Lung (tissue), 11 donors: ENCODE measurements at regions not wholly inside any gene's neighbourhood (a gene's known extent, or its start where the extent isn't known, plus 50 kb on each side); places are given as distances from the start of the nearest gene placed in this dataset.

Experiments used
- ATAC-seq: fragments of 200-7000 bp; cut with Tn5 transposase; one replicate; pipeline ENCODE4 v1.9.1; 2020; ENCODE audit warnings: moderate number of reproducible peaks; ENCODE audit not compliant: insufficient read depth, low FRiP score
- DNase-seq, 3 donors: peaks; one replicate each; pipeline ENCODE4 v3.0.0-alpha.2; 2013 to 2017
- H3K27ac ChIP-seq, 2 donors: one replicate each; pipeline ENCODE4 v1.5.1; 2013; ENCODE audit warnings: mild to moderate bottlenecking in 2 of 2, moderate library complexity in 2 of 2, control low read depth in 1 of 2, inconsistent platforms in 1 of 2, low read depth in 1 of 2, low read length in 1 of 2
- H3K27me3 ChIP-seq, 3 donors: one replicate each; pipeline ENCODE4 v1.5.1; 2013; ENCODE audit warnings: low read length in 2 of 3; ENCODE audit not compliant: control insufficient read depth in 3 of 3, insufficient read depth in 3 of 3
- H3K36me3 ChIP-seq, 4 donors: one replicate each; pipeline ENCODE4 v1.5.1; 2013; ENCODE audit warnings: low read length in 4 of 4, mild to moderate bottlenecking in 1 of 4, moderate library complexity in 1 of 4; ENCODE audit not compliant: control insufficient read depth in 4 of 4, insufficient read depth in 4 of 4
- H3K4me1 ChIP-seq, 5 donors: one replicate each; pipeline ENCODE4 v1.5.1; 2013; ENCODE audit warnings: low read length in 5 of 5, mild to moderate bottlenecking in 2 of 5, moderate library complexity in 1 of 5; ENCODE audit not compliant: control insufficient read depth in 5 of 5, insufficient read depth in 5 of 5
- H3K4me3 ChIP-seq: one replicate; pipeline ENCODE4 v1.5.1; 2013; ENCODE audit warnings: mild to moderate bottlenecking, control low read depth, moderate library complexity
- H3K9ac ChIP-seq, 2 donors: one replicate each; pipeline ENCODE4 v1.5.1; 2013; ENCODE audit warnings: low read length in 2 of 2, control low read depth in 1 of 2; ENCODE audit not compliant: insufficient read depth in 1 of 2
- H3K9me3 ChIP-seq, 4 donors: one replicate each; pipeline ENCODE4 v1.5.1; 2013; ENCODE audit warnings: low read length in 3 of 4, mild to moderate bottlenecking in 1 of 4, moderate library complexity in 1 of 4; ENCODE audit not compliant: control insufficient read depth in 4 of 4, insufficient read depth in 3 of 4
- WGBS, 2 donors: extraction: QIAGEN DNeasy Blood & Tissue Kit; methylation state at CpG; one replicate each; pipeline ENCODE4 v1.1.7; 2013; 5-methylcytosine and 5-hydroxymethylcytosine counted together
- TF ChIP-seq, protein P1 (sequence below): IDR thresholded peaks from 2 replicates; pipeline ENCODE4 v1.5.1; 2012; ENCODE audit warnings: mild to moderate bottlenecking; ENCODE audit errors: control extremely low read depth, extremely low read depth
- donor health status: control.
- donor health status: control.
- donor health status: Bipolar disorder and iron deficiency.
- donor health status: healthy.
- donor health status: DM: yes; HTN: yes; CAD: no.

DNA sequence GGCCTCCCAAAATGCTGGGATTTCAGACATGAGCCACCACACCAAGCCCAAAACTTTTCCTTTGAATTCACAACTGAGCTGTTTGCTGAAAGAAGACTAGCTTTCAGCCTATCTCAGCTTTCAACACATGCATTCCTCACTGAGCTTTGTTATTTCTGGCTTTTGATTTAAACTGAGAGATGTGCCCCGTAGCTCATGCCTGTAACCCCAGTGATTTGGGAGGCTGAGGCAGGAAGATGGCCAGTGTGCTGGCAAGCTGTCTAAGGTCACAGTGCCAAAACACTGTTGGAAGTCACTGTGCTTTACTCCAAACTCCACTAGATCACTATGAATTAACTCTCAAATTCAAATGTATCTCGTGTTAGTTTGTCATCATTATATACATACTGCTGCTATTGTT, 779.5 kb downstream of the TRIML1 start:
- no peak overlapping the region for H3K4me3 ChIP-seq
- WGBS, 2 donors = 74 to 85% methylated on average over 2 of the region's 2 CpGs
- ATAC-seq (no peak), DNase-seq (no peak)
- no peak overlapping the region for H3K9ac ChIP-seq
- no peaks in the 10 kb centered on the region for H3K4me1 ChIP-seq
- H3K36me3 ChIP-seq = no peaks in the 10 kb centered on the region
- H3K27me3 ChIP-seq = no peaks in the 10 kb centered on the region
- no peak overlapping the region for H3K27ac ChIP-seq
- H3K9me3 ChIP-seq = peaks cover 0 to 9% (median 6%) of the 10 kb centered on the region in 4 donors
- TF ChIP-seq, protein P1, sequence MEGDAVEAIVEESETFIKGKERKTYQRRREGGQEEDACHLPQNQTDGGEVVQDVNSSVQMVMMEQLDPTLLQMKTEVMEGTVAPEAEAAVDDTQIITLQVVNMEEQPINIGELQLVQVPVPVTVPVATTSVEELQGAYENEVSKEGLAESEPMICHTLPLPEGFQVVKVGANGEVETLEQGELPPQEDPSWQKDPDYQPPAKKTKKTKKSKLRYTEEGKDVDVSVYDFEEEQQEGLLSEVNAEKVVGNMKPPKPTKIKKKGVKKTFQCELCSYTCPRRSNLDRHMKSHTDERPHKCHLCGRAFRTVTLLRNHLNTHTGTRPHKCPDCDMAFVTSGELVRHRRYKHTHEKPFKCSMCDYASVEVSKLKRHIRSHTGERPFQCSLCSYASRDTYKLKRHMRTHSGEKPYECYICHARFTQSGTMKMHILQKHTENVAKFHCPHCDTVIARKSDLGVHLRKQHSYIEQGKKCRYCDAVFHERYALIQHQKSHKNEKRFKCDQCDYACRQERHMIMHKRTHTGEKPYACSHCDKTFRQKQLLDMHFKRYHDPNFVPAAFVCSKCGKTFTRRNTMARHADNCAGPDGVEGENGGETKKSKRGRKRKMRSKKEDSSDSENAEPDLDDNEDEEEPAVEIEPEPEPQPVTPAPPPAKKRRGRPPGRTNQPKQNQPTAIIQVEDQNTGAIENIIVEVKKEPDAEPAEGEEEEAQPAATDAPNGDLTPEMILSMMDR = no peak

DNA sequence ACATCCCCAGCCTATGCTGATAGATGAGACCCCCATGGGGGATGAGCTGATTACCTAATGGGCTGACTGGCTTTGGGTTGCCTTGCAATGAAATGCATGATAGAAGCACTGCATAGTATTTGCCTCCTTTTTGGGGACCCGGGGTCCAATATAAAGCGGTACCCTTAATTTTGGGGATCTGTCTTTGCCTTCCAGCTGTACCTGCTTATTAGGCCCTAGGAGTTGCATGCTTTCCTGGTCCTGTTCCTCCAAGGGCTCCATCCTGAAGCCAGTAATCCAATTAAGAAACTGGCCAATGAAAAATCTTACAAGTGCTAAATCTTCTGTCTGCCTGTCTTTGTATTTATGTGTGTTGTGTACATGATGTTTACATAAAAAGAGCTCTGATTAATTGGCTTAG, 791.6 kb downstream of the TRIML1 start:
- H3K27me3 ChIP-seq = no peaks in the 10 kb centered on the region
- H3K4me3 ChIP-seq = no peak overlapping the region
- no peak for DNase-seq
- H3K9ac ChIP-seq = no peak overlapping the region
- 80 to 97% methylated on average over 2 of the region's 2 CpGs for WGBS, 2 donors
- H3K36me3 ChIP-seq = no peaks in the 10 kb centered on the region
- no peak for ATAC-seq
- no peaks in the 10 kb centered on the region for H3K4me1 ChIP-seq
- H3K9me3 ChIP-seq = peaks cover 0 to 7% (median 4%) of the 10 kb centered on the region in 4 donors
- TF ChIP-seq, protein P1 = no peak
- H3K27ac ChIP-seq = no peak overlapping the region

DNA sequence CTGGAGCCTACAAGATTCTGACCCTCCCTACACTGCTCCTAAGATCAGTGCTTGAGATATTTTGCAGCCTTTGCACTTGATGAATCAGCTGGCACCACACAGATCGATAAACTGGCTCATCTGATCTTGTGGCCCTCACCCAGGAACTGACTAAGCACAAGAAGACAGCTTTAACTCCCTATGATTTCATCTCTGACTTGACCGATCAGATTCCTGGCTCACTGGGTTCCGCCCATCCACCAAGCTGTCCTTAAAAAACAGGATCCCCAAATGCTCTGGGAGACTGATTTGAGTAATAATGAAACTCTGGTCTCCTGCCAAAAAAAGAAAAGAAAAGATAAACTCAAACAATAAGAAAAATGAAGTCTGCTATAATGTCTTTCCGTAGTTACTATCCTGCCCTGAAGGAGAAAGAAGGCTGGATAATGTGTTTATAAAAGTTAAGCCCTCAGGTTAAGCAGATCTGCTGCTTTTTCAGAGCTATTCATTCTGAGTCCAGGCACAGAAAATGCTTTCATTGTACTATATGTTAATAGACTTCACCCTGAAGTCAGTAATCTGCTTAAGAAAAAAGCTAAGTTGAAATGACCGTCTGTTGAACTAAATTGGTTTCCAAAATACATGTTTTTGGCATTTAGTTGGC, 795.2 kb downstream of the TRIML1 start:
- Histone ChIP-seq H3K9me3 (peaks cover 0 to 7% (median 4%) of the 10 kb centered on the region in 4 donors), H3K27ac (no peak overlapping the region), H3K36me3 (no peaks in the 10 kb centered on the region), H3K4me3 (no peak overlapping the region), H3K9ac (no peak overlapping the region), H3K27me3 (no peaks in the 10 kb centered on the region), H3K4me1 (no peaks in the 10 kb centered on the region)
- TF ChIP-seq, protein P1 = no peak
- DNase-seq (no peak), ATAC-seq (no peak)
- 75 to 76% methylated on average over 5 of the region's 5 CpGs for WGBS, 2 donors
